ENCODE measurements at regions not wholly inside any gene's neighbourhood (a gene's known extent, or its start where the extent isn't known, plus 50 kb on each side); places are given as distances from the start of the nearest gene placed in this dataset.

- no peaks in the 10 kb centered on the region for H4K20me1 ChIP-seq (ENCODE audit: insufficient read depth, low read length)
- no peaks in the 10 kb centered on the region for H3K27me3 ChIP-seq (ENCODE audit: low read depth, low read length)
- H3K4me1 ChIP-seq (ENCODE audit: low read length) = no peaks in the 10 kb centered on the region
- H3K27ac ChIP-seq (ENCODE audit: low read length) = no peak overlapping the region
- no peak overlapping the region for H3K4me3 ChIP-seq (ENCODE audit: low read length)
- H3K4me2 ChIP-seq (ENCODE audit: low read length) = no peak overlapping the region
- H3K9ac ChIP-seq (ENCODE audit: low read length) = no peak overlapping the region
- no peaks in the 10 kb centered on the region for H3K9me3 ChIP-seq (ENCODE audit: insufficient read depth, low read length)
- TF ChIP-seq EZH2phosphoT487 (IDR thresholded peaks at IDR 0.05; ENCODE audit: low read depth) = no peak
- TF ChIP-seq, protein P1, sequence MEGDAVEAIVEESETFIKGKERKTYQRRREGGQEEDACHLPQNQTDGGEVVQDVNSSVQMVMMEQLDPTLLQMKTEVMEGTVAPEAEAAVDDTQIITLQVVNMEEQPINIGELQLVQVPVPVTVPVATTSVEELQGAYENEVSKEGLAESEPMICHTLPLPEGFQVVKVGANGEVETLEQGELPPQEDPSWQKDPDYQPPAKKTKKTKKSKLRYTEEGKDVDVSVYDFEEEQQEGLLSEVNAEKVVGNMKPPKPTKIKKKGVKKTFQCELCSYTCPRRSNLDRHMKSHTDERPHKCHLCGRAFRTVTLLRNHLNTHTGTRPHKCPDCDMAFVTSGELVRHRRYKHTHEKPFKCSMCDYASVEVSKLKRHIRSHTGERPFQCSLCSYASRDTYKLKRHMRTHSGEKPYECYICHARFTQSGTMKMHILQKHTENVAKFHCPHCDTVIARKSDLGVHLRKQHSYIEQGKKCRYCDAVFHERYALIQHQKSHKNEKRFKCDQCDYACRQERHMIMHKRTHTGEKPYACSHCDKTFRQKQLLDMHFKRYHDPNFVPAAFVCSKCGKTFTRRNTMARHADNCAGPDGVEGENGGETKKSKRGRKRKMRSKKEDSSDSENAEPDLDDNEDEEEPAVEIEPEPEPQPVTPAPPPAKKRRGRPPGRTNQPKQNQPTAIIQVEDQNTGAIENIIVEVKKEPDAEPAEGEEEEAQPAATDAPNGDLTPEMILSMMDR (IDR thresholded peaks at IDR 0.05; ENCODE audit: low read depth, low read length) = no peak
- no peaks in the 10 kb centered on the region for H3K79me2 ChIP-seq (ENCODE audit: low read length)
- no peak overlapping the region for H2AFZ ChIP-seq (ENCODE audit: low read depth, low read length)
- H3K36me3 ChIP-seq (replicated peaks; ENCODE audit: low read depth, low read length) = no peaks in the 10 kb centered on the region
Observed at GRCh38 chr13:103224804-103225203, 158.6 kb upstream of the SLC10A2 start.

- Histone ChIP-seq H3K9ac (ENCODE audit: low read length) (no peak overlapping the region), H4K20me1 (ENCODE audit: insufficient read depth, low read length) (no peaks in the 10 kb centered on the region), H3K4me2 (ENCODE audit: low read length) (no peak overlapping the region), H3K9me3 (ENCODE audit: insufficient read depth, low read length) (no peaks in the 10 kb centered on the region), H3K79me2 (ENCODE audit: low read length) (no peaks in the 10 kb centered on the region), H3K27ac (ENCODE audit: low read length) (no peak overlapping the region), H3K36me3 (replicated peaks; ENCODE audit: low read depth, low read length) (no peaks in the 10 kb centered on the region), H2AFZ (ENCODE audit: low read depth, low read length) (no peak overlapping the region), H3K4me1 (ENCODE audit: low read length) (no peaks in the 10 kb centered on the region), H3K4me3 (ENCODE audit: low read length) (no peak overlapping the region), H3K27me3 (ENCODE audit: low read depth, low read length) (no peaks in the 10 kb centered on the region)
- TF ChIP-seq EZH2phosphoT487 (IDR thresholded peaks at IDR 0.05; ENCODE audit: low read depth) = no peak
- TF ChIP-seq, protein P1 (IDR thresholded peaks at IDR 0.05; ENCODE audit: low read depth, low read length) = no peak
Observed at GRCh38 chr13:103222683-103223082, 156.5 kb upstream of the SLC10A2 start.

GRCh38 chr13:103218253-103218652 lies 152.0 kb upstream of the SLC10A2 start:
- H2AFZ ChIP-seq (ENCODE audit: low read depth, low read length) = peak overlapping the region; percentile 69; the same call in 1 of the 2 replicates
- H3K4me3 ChIP-seq (ENCODE audit: low read length) = no peak overlapping the region
- H3K27me3 ChIP-seq (ENCODE audit: low read depth, low read length) = no peaks in the 10 kb centered on the region
- H3K9ac ChIP-seq (ENCODE audit: low read length) = no peak overlapping the region
- no peaks in the 10 kb centered on the region for H3K36me3 ChIP-seq (replicated peaks; ENCODE audit: low read depth, low read length)
- no peaks in the 10 kb centered on the region for H3K79me2 ChIP-seq (ENCODE audit: low read length)
- H3K9me3 ChIP-seq (ENCODE audit: insufficient read depth, low read length) = no peaks in the 10 kb centered on the region
- H4K20me1 ChIP-seq (ENCODE audit: insufficient read depth, low read length) = no peaks in the 10 kb centered on the region
- no peaks in the 10 kb centered on the region for H3K4me1 ChIP-seq (ENCODE audit: low read length)
- no peak overlapping the region for H3K27ac ChIP-seq (ENCODE audit: low read length)
- no peak for TF ChIP-seq EZH2phosphoT487 (IDR thresholded peaks at IDR 0.05; ENCODE audit: low read depth)
- TF ChIP-seq, protein P1 (IDR thresholded peaks at IDR 0.05; ENCODE audit: low read depth, low read length) = no peak
- peak overlapping the region; percentile 23; the same call in 1 of the 2 replicates for H3K4me2 ChIP-seq (ENCODE audit: low read length)

DNA sequence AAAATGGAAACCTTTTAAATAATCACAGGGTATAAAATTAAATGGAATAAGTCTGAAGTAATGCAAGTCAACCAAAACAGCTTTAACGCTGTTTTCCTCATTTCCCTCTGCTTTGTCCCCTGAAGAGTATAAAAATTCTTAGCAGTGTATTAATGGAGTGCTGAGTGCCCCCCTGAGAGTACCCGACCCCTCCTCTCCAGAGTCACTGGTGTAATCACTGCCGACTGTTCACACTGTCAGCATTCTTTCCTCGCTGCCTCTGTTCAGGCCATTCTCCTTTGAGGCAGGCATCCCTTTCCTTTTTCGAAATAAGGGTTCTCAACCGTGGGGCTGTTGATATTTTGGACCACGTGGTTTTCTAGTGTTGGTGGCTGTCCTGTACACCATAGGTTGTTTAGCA lies 146.9 kb upstream of the SLC10A2 start:
- Histone ChIP-seq H3K4me3 (ENCODE audit: low read length) (no peak overlapping the region), H3K9me3 (ENCODE audit: insufficient read depth, low read length) (no peaks in the 10 kb centered on the region), H3K4me2 (ENCODE audit: low read length) (no peak overlapping the region), H3K9ac (ENCODE audit: low read length) (no peak overlapping the region), H3K27me3 (ENCODE audit: low read depth, low read length) (no peaks in the 10 kb centered on the region), H3K27ac (ENCODE audit: low read length) (no peak overlapping the region), H3K4me1 (ENCODE audit: low read length) (no peaks in the 10 kb centered on the region), H4K20me1 (ENCODE audit: insufficient read depth, low read length) (no peaks in the 10 kb centered on the region), H3K36me3 (replicated peaks; ENCODE audit: low read depth, low read length) (no peaks in the 10 kb centered on the region), H2AFZ (ENCODE audit: low read depth, low read length) (no peak overlapping the region), H3K79me2 (ENCODE audit: low read length) (no peaks in the 10 kb centered on the region)
- TF ChIP-seq, protein P1 (IDR thresholded peaks at IDR 0.05; ENCODE audit: low read depth, low read length) = no peak
- no peak for TF ChIP-seq EZH2phosphoT487 (IDR thresholded peaks at IDR 0.05; ENCODE audit: low read depth)

Measured in OCI-LY3 (cell line).